H9 (cell line): ENCODE measurements at regions not wholly inside any gene's neighbourhood (a gene's known extent, or its start where the extent isn't known, plus 50 kb on each side); places are given as distances from the start of the nearest gene placed in this dataset.

Experiments
- DNase-seq: peaks from one replicate; pipeline ENCODE4 v3.0.0-alpha.2; 2017
- H2AFZ ChIP-seq: one replicate; pipeline ENCODE4 v1.6.1; 2013; ENCODE audit warnings: mild to moderate bottlenecking, low read length, control low read depth, moderate library complexity
- H2AK5ac ChIP-seq: 2 replicates; pipeline ENCODE4 v1.6.1; 2013; ENCODE audit warnings: low read length, control low read depth, mixed read lengths; ENCODE audit not compliant: insufficient read length
- H2BK120ac ChIP-seq: one replicate; pipeline ENCODE4 v1.6.1; 2013; ENCODE audit warnings: low read depth, mild to moderate bottlenecking, low read length, control low read depth, inconsistent platforms; ENCODE audit not compliant: poor library complexity, severe bottlenecking
- H2BK12ac ChIP-seq: 2 replicates; pipeline ENCODE4 v1.6.1; 2013; ENCODE audit warnings: low read length, control low read depth, mixed read lengths, low read depth; ENCODE audit not compliant: insufficient read length
- H2BK15ac ChIP-seq: 2 replicates; pipeline ENCODE4 v1.6.1; 2013; ENCODE audit warnings: low read depth, low read length, control low read depth
- H2BK20ac ChIP-seq: one replicate; pipeline ENCODE4 v1.6.1; 2013; ENCODE audit warnings: low read depth, mild to moderate bottlenecking, low read length, control low read depth, inconsistent platforms; ENCODE audit not compliant: poor library complexity, severe bottlenecking
- H2BK5ac ChIP-seq: 2 replicates; pipeline ENCODE4 v1.6.1; 2013; ENCODE audit warnings: low read length, control low read depth, mixed read lengths; ENCODE audit not compliant: insufficient read length
- H3K14ac ChIP-seq: 2 replicates; pipeline ENCODE4 v1.6.1; 2013; ENCODE audit warnings: low read length, control low read depth; ENCODE audit not compliant: insufficient read depth
- H3K18ac ChIP-seq: 2 replicates; pipeline ENCODE4 v1.6.1; 2013; ENCODE audit warnings: low read depth, mild to moderate bottlenecking, mixed read lengths, low read length, control low read depth; ENCODE audit not compliant: insufficient read length
- H3K23ac ChIP-seq: 2 replicates; pipeline ENCODE4 v1.6.1; 2013; ENCODE audit warnings: low read length, control low read depth, mixed read lengths, low read depth; ENCODE audit not compliant: insufficient read length
- H3K23me2 ChIP-seq: 2 replicates; pipeline ENCODE4 v1.6.1; 2013; ENCODE audit warnings: low read depth, mild to moderate bottlenecking, mixed read lengths, low read length, control low read depth; ENCODE audit not compliant: insufficient read length, poor library complexity, severe bottlenecking
- H3K27ac ChIP-seq: 2 replicates; pipeline ENCODE4 v1.5.1; 2013; ENCODE audit warnings: low read length, control low read depth, mixed read lengths, low read depth; ENCODE audit not compliant: insufficient read length
- H3K27me3 ChIP-seq: 2 replicates; pipeline ENCODE4 v1.6.1; 2013; ENCODE audit warnings: low read length, control low read depth, inconsistent platforms; ENCODE audit not compliant: insufficient read depth
- H3K4ac ChIP-seq: 2 replicates; pipeline ENCODE4 v1.6.1; 2013; ENCODE audit warnings: low read depth, mild to moderate bottlenecking, control low read depth, inconsistent platforms, low read length, moderate library complexity
- H3K4me1 ChIP-seq: 2 replicates; pipeline ENCODE4 v1.6.1; 2013; ENCODE audit warnings: low read length, control low read depth, inconsistent platforms; ENCODE audit not compliant: insufficient read depth
- H3K4me2 ChIP-seq: 2 replicates; pipeline ENCODE4 v1.6.1; 2013; ENCODE audit warnings: low read length, control low read depth, mixed read lengths; ENCODE audit not compliant: insufficient read length, insufficient read depth
- H3K56ac ChIP-seq: 2 replicates; pipeline ENCODE4 v1.6.1; 2013; ENCODE audit warnings: low read depth, mild to moderate bottlenecking, mixed read lengths, low read length, control low read depth; ENCODE audit not compliant: insufficient read length
- H3K79me1 ChIP-seq: 2 replicates; pipeline ENCODE4 v1.6.1; 2013; ENCODE audit warnings: low read depth, mild to moderate bottlenecking, moderate library complexity, low read length, control low read depth, inconsistent platforms; ENCODE audit not compliant: insufficient read depth, poor library complexity, severe bottlenecking
- H3K79me2 ChIP-seq: 2 replicates; pipeline ENCODE4 v1.6.1; 2013; ENCODE audit warnings: low read length, control low read depth, inconsistent platforms; ENCODE audit not compliant: insufficient read depth
- H3K9ac ChIP-seq: 2 replicates; pipeline ENCODE4 v1.6.1; 2013; ENCODE audit warnings: low read length, control low read depth, mixed read lengths; ENCODE audit not compliant: insufficient read length; ENCODE audit errors: extremely low read depth
- H3K9me3 ChIP-seq: one replicate; pipeline ENCODE4 v1.6.1; 2013; ENCODE audit warnings: low read depth, low read length, inconsistent platforms; ENCODE audit not compliant: control insufficient read depth
- H3T11ph ChIP-seq: one replicate; pipeline ENCODE4 v1.6.1; 2013; ENCODE audit warnings: mild to moderate bottlenecking, low read length, control low read depth, inconsistent platforms
- H4K20me1 ChIP-seq: one replicate; pipeline ENCODE4 v1.6.1; 2013; ENCODE audit not compliant: control insufficient read depth, insufficient read length, insufficient read depth
- H4K5ac ChIP-seq: 2 replicates; pipeline ENCODE4 v1.6.1; 2013; ENCODE audit warnings: low read depth, mild to moderate bottlenecking, mixed read lengths, low read length, control low read depth; ENCODE audit not compliant: insufficient read length
- H4K8ac ChIP-seq: replicated peaks from 2 replicates; pipeline ENCODE4 v1.6.1; 2013; ENCODE audit warnings: low read length, control low read depth, mixed read lengths, low read depth; ENCODE audit not compliant: insufficient read length
- H4K91ac ChIP-seq: 2 replicates; pipeline ENCODE4 v1.6.1; 2013; ENCODE audit warnings: low read depth, mild to moderate bottlenecking, moderate library complexity, mixed read lengths, low read length, control low read depth; ENCODE audit not compliant: insufficient read length
- H3K27ac Mint-ChIP-seq, 3 experiments: 2 replicates in 2 of 3; 3 replicates in 1 of 3; pipeline ENCODE4 v1.8.0; 2020 to 2021; ENCODE audit warnings: mixed read lengths in 3 of 3, mild to moderate bottlenecking in 1 of 3, moderate library complexity in 1 of 3
- H3K27me3 Mint-ChIP-seq: 2 replicates; pipeline ENCODE4 v1.8.0; 2021; ENCODE audit warnings: low read depth, mild to moderate bottlenecking, moderate library complexity, mixed read lengths
- H3K36me3 Mint-ChIP-seq, 3 experiments: 2 replicates in 2 of 3; 3 replicates in 1 of 3; pipeline ENCODE4 v1.8.0; 2020 to 2021; ENCODE audit warnings: low read depth in 3 of 3, mixed read lengths in 3 of 3; ENCODE audit not compliant: insufficient read depth in 1 of 3
- H3K4me1 Mint-ChIP-seq, 2 experiments: 2 replicates each; pipeline ENCODE4 v1.8.0; 2020; ENCODE audit warnings: mixed read lengths in 2 of 2
- H3K4me3 Mint-ChIP-seq, 2 experiments: 2 replicates in 1 of 2; 3 replicates in 1 of 2; pipeline ENCODE4 v1.8.0; 2020 to 2021; ENCODE audit warnings: mild to moderate bottlenecking in 2 of 2, mixed read lengths in 2 of 2, moderate library complexity in 1 of 2
- H3K9me3 Mint-ChIP-seq, 2 experiments: 2 replicates in 1 of 2; 3 replicates in 1 of 2; pipeline ENCODE4 v1.8.0; 2020; ENCODE audit warnings: mild to moderate bottlenecking in 2 of 2, mixed read lengths in 2 of 2, moderate library complexity in 1 of 2
- WGBS: extraction: QIAGEN DNeasy Blood & Tissue Kit; methylation state at CpG from one replicate; pipeline ENCODE4 v1.1.7; 2013; ENCODE audit warnings: missing lambda C conversion rate, low lambda C conversion rate, mixed read lengths; ENCODE audit not compliant: insufficient read length; ENCODE audit errors: extremely low coverage; 5-methylcytosine and 5-hydroxymethylcytosine counted together
- TF ChIP-seq, protein P1 (sequence below): fragments of 200-600 bp; sonication (generic); conservative IDR thresholded peaks from 3 replicates; pipeline ENCODE4 v1.8.0; 2021; ENCODE audit warnings: antibody characterized with exemption, mild to moderate bottlenecking

DNA sequence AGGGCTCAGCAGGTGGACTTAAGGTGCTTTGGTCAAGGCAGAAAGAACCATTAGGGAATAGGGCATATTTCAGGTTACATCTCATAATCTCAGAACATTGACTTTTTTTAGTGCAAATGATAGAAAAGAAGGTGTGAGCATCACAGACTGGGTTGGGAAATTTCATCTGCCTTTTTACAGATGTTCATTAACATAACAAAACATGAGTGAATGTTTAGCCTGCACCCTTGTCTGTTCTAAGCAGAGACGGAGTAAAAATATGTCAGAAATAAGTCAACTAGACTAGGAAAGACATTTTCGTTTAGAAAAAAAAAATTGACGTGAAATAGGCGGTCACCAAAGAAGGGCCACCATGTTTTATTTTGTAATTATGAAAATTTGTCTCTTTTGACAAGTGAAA lies 127.5 kb upstream of the CDH13 start:
- Histone ChIP-seq H4K8ac (no peak overlapping the region), H3K4ac (no peak overlapping the region), H3K18ac (no peak overlapping the region), H2BK5ac (no peak overlapping the region), H3K79me2 (no peaks in the 10 kb centered on the region), H4K5ac (no peak overlapping the region), H3K79me1 (no peaks in the 10 kb centered on the region), H3K56ac (no peak overlapping the region), H3K23ac (no peak overlapping the region), H3K14ac (no peak overlapping the region), H2BK15ac (no peak overlapping the region), H2AFZ (no peak overlapping the region), H2AK5ac (no peak overlapping the region), H3K9ac (no peak overlapping the region), H3K23me2 (no peaks in the 10 kb centered on the region), H4K91ac (no peak overlapping the region), H3T11ph (no peak overlapping the region), H4K20me1 (no peaks in the 10 kb centered on the region), H3K9me3 (no peaks in the 10 kb centered on the region), H2BK20ac (no peak overlapping the region), H3K4me2 (no peak overlapping the region), H3K27me3 (no peaks in the 10 kb centered on the region), H2BK120ac (no peak overlapping the region), H3K4me1 (no peaks in the 10 kb centered on the region), H3K27ac (no peak overlapping the region), H2BK12ac (no peak overlapping the region)
- TF ChIP-seq, protein P1, sequence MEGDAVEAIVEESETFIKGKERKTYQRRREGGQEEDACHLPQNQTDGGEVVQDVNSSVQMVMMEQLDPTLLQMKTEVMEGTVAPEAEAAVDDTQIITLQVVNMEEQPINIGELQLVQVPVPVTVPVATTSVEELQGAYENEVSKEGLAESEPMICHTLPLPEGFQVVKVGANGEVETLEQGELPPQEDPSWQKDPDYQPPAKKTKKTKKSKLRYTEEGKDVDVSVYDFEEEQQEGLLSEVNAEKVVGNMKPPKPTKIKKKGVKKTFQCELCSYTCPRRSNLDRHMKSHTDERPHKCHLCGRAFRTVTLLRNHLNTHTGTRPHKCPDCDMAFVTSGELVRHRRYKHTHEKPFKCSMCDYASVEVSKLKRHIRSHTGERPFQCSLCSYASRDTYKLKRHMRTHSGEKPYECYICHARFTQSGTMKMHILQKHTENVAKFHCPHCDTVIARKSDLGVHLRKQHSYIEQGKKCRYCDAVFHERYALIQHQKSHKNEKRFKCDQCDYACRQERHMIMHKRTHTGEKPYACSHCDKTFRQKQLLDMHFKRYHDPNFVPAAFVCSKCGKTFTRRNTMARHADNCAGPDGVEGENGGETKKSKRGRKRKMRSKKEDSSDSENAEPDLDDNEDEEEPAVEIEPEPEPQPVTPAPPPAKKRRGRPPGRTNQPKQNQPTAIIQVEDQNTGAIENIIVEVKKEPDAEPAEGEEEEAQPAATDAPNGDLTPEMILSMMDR: no peak
- no peak for DNase-seq
- Mint-ChIP-seq H3K4me3 (no peak overlapping the region), H3K27ac (no peak overlapping the region; a peak in 1 of 7 replicates), H3K9me3 (no peaks in the 10 kb centered on the region), H3K27me3 (no peaks in the 10 kb centered on the region; the same call in 1 of the 2 replicates), H3K4me1 (peaks cover 5 to 10% of the 10 kb centered on the region in 2 experiments; a peak in 3 of 4 replicates), H3K36me3 (no peaks in the 10 kb centered on the region)
- no CpG with 5 or more reads among the region's 4 CpGs for WGBS
